ENCODE measurements at regions not wholly inside any gene's neighbourhood (a gene's known extent, or its start where the extent isn't known, plus 50 kb on each side); places are given as distances from the start of the nearest gene placed in this dataset.

DNA sequence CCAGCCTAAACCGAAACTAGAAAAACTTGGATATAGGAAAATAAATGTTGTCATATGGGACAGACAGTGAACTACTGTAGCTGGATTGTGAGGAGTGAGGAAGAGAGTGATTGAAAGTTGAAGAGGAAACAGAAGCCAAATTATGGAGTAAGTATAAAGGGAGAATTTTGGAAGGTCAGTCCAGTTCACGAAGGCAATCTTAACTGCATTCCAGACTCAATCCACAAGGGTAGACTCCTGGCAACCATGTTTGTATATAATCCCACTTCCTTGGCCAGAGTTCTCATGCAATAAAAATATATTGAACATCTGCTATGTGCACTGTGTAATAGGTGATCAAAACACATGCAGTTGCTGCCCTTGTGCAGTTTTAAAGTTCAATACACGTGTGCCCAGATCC is 58.6 kb upstream of the CAMK2D start:
- no peaks in the 10 kb centered on the region for H3K27me3 ChIP-seq
- no peaks in the 10 kb centered on the region for H3K36me3 ChIP-seq (ENCODE audit: low read depth, missing control alignments)
- no peaks in the 10 kb centered on the region for H3K4me1 ChIP-seq
- TF ChIP-seq, protein P1, sequence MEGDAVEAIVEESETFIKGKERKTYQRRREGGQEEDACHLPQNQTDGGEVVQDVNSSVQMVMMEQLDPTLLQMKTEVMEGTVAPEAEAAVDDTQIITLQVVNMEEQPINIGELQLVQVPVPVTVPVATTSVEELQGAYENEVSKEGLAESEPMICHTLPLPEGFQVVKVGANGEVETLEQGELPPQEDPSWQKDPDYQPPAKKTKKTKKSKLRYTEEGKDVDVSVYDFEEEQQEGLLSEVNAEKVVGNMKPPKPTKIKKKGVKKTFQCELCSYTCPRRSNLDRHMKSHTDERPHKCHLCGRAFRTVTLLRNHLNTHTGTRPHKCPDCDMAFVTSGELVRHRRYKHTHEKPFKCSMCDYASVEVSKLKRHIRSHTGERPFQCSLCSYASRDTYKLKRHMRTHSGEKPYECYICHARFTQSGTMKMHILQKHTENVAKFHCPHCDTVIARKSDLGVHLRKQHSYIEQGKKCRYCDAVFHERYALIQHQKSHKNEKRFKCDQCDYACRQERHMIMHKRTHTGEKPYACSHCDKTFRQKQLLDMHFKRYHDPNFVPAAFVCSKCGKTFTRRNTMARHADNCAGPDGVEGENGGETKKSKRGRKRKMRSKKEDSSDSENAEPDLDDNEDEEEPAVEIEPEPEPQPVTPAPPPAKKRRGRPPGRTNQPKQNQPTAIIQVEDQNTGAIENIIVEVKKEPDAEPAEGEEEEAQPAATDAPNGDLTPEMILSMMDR (IDR thresholded peaks at IDR 0.05): no peak
- no peak for TF ChIP-seq POLR2A (IDR thresholded peaks at IDR 0.05)
- no peak overlapping the region for H3K27ac ChIP-seq
- no peak for DNase-seq
- no peaks in the 10 kb centered on the region for H3K9me3 ChIP-seq
- intact Hi-C loops (cut with DNase I; ENCODE audit: low total_unique reads): no loop called here
- 41 to 72% methylated on average over 3 of the region's 3 CpGs for WGBS, 2 donors
- H3K4me3 ChIP-seq: no peak overlapping the region

DNA sequence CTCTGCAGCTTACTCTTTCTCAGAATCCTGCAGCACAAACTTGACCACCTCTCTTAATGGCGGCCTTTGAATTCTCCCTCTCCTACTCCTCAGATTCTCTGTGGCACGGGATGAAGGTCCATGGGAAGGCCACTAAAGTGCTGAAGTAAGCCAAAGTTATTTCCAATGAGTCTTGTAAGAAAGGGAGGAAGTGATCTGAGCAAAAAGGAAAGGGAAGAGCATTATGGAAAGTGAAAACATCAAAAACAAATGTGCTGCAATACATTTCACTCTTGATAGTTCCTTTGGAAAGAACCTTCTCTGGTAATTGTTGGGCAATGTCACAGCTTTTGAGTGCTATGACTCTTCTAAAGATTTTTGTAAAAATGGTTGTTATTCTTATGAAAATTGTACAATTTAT is 54.3 kb upstream of the CAMK2D start:
- WGBS, 2 donors: 73 to 82% methylated on average over 2 of the region's 2 CpGs
- DNase-seq: no peak
- H3K27ac ChIP-seq: no peak overlapping the region
- H3K9me3 ChIP-seq: no peaks in the 10 kb centered on the region
- TF ChIP-seq, protein P1 (IDR thresholded peaks at IDR 0.05): no peak
- TF ChIP-seq POLR2A (IDR thresholded peaks at IDR 0.05): no peak
- H3K4me3 ChIP-seq: no peak overlapping the region
- no peaks in the 10 kb centered on the region for H3K27me3 ChIP-seq
- intact Hi-C loops (cut with DNase I; ENCODE audit: low total_unique reads): no loop called here
- H3K36me3 ChIP-seq (ENCODE audit: low read depth, missing control alignments): no peaks in the 10 kb centered on the region
- no peaks in the 10 kb centered on the region for H3K4me1 ChIP-seq

- Histone ChIP-seq H3K27me3 (no peaks in the 10 kb centered on the region), H3K4me1 (no peaks in the 10 kb centered on the region), H3K36me3 (ENCODE audit: low read depth, missing control alignments) (no peaks in the 10 kb centered on the region), H3K27ac (no peak overlapping the region), H3K4me3 (no peak overlapping the region), H3K9me3 (no peaks in the 10 kb centered on the region)
- no peak for DNase-seq
- no peak for TF ChIP-seq POLR2A (IDR thresholded peaks at IDR 0.05)
- TF ChIP-seq, protein P1 (IDR thresholded peaks at IDR 0.05): no peak
- intact Hi-C loops (cut with DNase I; ENCODE audit: low total_unique reads): no loop called here
These were observed 49.8 kb upstream of the CAMK2D start for GRCh38 chr4:113811359-113811758.

Small RNAs in the stretch of these regions (small RNA-seq; reads per million reads assigned to genes)
- gene AC111193.1: 0 reads per million in 2 donors
